ENCODE measurements at regions not wholly inside any gene's neighbourhood (a gene's known extent, or its start where the extent isn't known, plus 50 kb on each side); places are given as distances from the start of the nearest gene placed in this dataset.
A peak's percentile ranks its signal among the peaks of the same experiment; 100 is the strongest.

GRCh38 chr14:73789989-73790581, 61.5 kb upstream of the PTGR2 start:
- peak overlapping the region in 4 of 5 donors; percentile 40 to 99 (median 80) for H3K27ac ChIP-seq
- no peaks in the 10 kb centered on the region for H3K9me3 ChIP-seq (replicated peaks in 1 of 3)
- 55 to 73% (median 59%) methylated on average over 10 of the region's 10 CpGs for WGBS, 4 donors
- H3K36me3 ChIP-seq (replicated peaks in 1 of 2) = no peaks in the 10 kb centered on the region
- intact Hi-C loops (cut with DNase I) = no loop called here
- peaks cover 22 to 56% of the 10 kb centered on the region in 2 donors for H3K4me1 ChIP-seq (replicated peaks in 1 of 2)
- DNase-seq = peak in 5 of 7 donors; percentile 31 to 91 (median 48)
- TF ChIP-seq POLR2A (IDR thresholded peaks at IDR 0.05) (peak in 1 of 2 donors; percentile 38), CTCF (IDR thresholded peaks at IDR 0.05) (no peak)
- H3K4me3 ChIP-seq = no peak overlapping the region
- H3K27me3 ChIP-seq = no peaks in the 10 kb centered on the region

- intact Hi-C loops (cut with DNase I) = no loop called here
- H3K27ac ChIP-seq = peak overlapping the region in 4 of 5 donors; percentile 40 to 99 (median 80)
- peak in 1 of 7 donors; percentile 48 for DNase-seq
These were observed 62.7 kb upstream of the PTGR2 start for GRCh38 chr14:73788701-73789551.

GRCh38 chr14:73788317-73788598, 63.4 kb upstream of the PTGR2 start:
- peak in 1 of 7 donors; percentile 47 for DNase-seq
- 61 to 81% (median 66%) methylated on average over 4 of the region's 4 CpGs for WGBS, 4 donors
- H3K9me3 ChIP-seq (replicated peaks in 1 of 3) = no peaks in the 10 kb centered on the region
- peaks cover 31 to 63% of the 10 kb centered on the region in 2 donors for H3K4me1 ChIP-seq (replicated peaks in 1 of 2)
- intact Hi-C loops (cut with DNase I) = no loop called here
- H3K36me3 ChIP-seq (replicated peaks in 1 of 2) = no peaks in the 10 kb centered on the region
- no peak for TF ChIP-seq POLR2A (IDR thresholded peaks at IDR 0.05)
- TF ChIP-seq CTCF (IDR thresholded peaks at IDR 0.05) = no peak
- H3K27me3 ChIP-seq = no peaks in the 10 kb centered on the region
- peak overlapping the region in 4 of 5 donors; percentile 92 to 99 (median 97) for H3K27ac ChIP-seq
- H3K4me3 ChIP-seq = peak overlapping the region in 1 of 4 donors; percentile 89

More at GRCh38 chr14:73788701-73789551, 62.7 kb upstream of the PTGR2 start:
- 61 to 81% (median 74%) methylated on average over 6 of the region's 6 CpGs for WGBS, 4 donors
- no peak overlapping the region for H3K4me3 ChIP-seq
- no peaks in the 10 kb centered on the region for H3K27me3 ChIP-seq
- no peaks in the 10 kb centered on the region for H3K36me3 ChIP-seq (replicated peaks in 1 of 2)
- H3K9me3 ChIP-seq (replicated peaks in 1 of 3) = no peaks in the 10 kb centered on the region
- H3K4me1 ChIP-seq (replicated peaks in 1 of 2) = peaks cover 26 to 57% of the 10 kb centered on the region in 2 donors
- no peak for TF ChIP-seq CTCF (IDR thresholded peaks at IDR 0.05)
- TF ChIP-seq POLR2A (IDR thresholded peaks at IDR 0.05) = no peak

- 2 to 6% (median 3%) methylated on average over 16 to 17 of the region's 17 CpGs for WGBS, 4 donors
These were observed 63.9 kb upstream of the PTGR2 start for GRCh38 chr14:73787486-73788316.

More at GRCh38 chr14:73787486-73788316, 63.9 kb upstream of the PTGR2 start:
- peak in 1 of 7 donors; percentile 40 for DNase-seq
- Histone ChIP-seq H3K9me3 (replicated peaks in 1 of 3) (no peaks in the 10 kb centered on the region), H3K4me1 (replicated peaks in 1 of 2) (peaks cover 37 to 69% of the 10 kb centered on the region in 2 donors), H3K27me3 (no peaks in the 10 kb centered on the region), H3K27ac (peak overlapping the region; percentile 92 to 99 (median 97)), H3K36me3 (replicated peaks in 1 of 2) (no peaks in the 10 kb centered on the region), H3K4me3 (peak overlapping the region in 3 of 4 donors; percentile 68 to 89 (median 71))
- intact Hi-C loops (cut with DNase I) = no loop called here
- no peak for TF ChIP-seq POLR2A (IDR thresholded peaks at IDR 0.05)
- TF ChIP-seq CTCF (IDR thresholded peaks at IDR 0.05) = no peak

All from adrenal gland (tissue), 9 donors.